GM19328 (cell line): ENCODE measurements at regions not wholly inside any gene's neighbourhood (a gene's known extent, or its start where the extent isn't known, plus 50 kb on each side); places are given as distances from the start of the nearest gene placed in this dataset.

Experiments used
- ATAC-seq: cut with Tn5 transposase; IDR thresholded peaks from one replicate; pipeline ENCODE4 v1.9.1; 2021; ENCODE audit warnings: mild to moderate bottlenecking, moderate library complexity; ENCODE audit not compliant: unreplicated experiment

DNA sequence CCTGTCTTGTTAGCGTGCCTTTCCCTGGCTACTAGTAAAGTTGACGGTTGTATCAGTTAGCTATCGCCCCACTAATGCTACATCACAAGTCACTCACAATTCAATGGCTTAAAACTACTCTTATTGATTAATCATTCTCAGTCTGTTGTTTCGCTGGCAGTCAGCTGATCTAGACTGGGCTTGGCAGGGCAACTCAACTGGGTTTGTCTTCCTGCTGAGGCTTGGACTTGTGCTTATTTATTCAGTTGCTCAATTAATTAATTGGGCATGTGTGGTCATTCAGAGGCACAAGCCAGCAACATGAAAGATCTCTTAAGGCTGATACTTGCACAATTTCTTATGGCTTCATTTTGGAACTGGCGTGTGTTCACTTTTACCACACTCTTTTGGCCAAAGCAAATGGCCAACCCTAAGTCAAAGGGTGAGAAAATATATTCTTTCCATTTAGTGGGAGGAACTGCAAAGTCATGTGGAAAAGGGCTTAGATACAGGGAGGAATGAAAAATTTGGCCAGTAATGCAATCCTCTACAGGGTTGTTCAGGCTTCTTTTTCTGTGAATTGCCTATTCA lies 333.5 kb downstream of the GPR37 start:
- no peak for ATAC-seq

DNA sequence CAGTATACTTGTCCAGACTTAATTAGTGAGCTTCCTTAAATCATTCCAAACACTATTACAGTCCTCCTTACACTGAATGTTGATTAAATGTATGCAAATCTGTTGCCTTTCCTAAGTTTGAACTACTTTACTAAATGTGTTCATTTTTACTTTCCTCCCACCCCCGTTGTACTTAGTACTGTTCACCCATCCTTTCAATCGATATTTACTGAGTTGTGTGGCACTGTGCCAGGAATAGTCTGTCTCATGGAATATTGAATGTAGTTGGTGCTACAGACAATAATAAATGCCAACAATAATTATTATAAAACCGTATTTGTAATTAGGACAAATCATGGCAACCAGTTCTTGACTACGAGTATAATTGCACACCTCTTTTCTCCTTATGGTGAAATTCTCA lies 335.7 kb downstream of the GPR37 start:
- ATAC-seq, result no peak

DNA sequence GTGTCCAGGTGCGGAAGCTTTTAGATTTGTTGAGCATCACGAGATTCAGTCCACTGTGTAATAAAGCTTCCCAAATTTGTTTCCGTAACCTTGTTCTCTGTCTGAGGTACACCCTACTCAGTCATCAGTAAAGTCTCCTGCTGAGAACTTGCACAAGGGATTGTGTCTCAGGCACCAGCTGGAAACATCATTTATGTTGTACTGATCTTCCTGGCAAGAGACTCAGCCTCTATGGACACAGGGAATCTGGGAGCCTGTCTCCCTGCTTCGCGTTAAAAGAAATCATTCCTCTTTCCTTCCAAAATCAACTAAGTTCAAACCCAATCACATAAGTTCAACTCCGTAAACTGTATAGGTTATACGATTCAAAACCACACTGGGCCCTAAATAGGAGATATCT lies 336.8 kb downstream of the GPR37 start:
- no peak for ATAC-seq

DNA sequence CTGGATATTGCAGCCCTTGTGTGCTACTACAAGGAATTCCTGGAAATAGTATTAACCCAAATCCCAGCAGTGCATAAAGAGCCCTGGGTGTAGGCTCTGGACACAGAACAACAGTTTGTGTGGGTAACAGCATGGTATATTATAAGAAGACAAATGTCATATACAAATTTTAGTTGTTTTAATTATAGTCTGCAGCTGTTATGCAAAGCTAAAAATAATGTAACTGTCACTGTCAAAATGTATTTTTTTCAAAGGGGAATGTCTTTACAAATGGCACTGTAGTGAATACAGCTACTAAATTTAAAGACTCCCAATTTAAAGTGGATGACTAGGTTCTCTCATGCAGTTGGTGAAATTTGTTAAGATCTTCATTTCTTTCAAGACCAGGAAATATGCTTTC lies 339.0 kb downstream of the GPR37 start:
- ATAC-seq, result no peak

GRCh38 chr7:124423863-124424262 lies 341.7 kb downstream of the GPR37 start:
- ATAC-seq, result no peak

GRCh38 chr7:124422081-124422480 lies 343.5 kb downstream of the GPR37 start:
- no peak for ATAC-seq

- ATAC-seq, result no peak
These were observed 345.2 kb downstream of the GPR37 start for GRCh38 chr7:124420367-124420766.

DNA sequence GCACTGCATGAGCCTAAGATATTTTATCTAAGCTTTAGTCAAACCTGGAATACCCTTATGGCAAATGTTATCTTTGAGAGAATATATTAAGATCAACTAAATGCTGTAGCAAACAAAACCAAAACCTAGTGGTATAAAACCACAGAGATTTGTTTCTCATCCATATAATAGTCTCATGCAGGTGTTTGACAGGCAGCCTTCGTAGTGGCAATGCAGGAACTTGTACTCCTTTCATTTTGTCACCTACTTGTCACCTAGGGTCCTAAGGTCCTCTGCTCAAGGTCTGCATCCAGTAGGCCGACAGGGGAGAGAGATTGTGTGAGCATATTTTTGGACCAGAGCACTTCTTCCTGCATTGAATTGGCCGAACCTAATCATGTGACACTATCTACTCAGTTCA lies 352.6 kb downstream of the GPR37 start:
- ATAC-seq, result no peak

GRCh38 chr7:124412531-124412930 lies 353.1 kb downstream of the GPR37 start:
- ATAC-seq, result no peak

DNA sequence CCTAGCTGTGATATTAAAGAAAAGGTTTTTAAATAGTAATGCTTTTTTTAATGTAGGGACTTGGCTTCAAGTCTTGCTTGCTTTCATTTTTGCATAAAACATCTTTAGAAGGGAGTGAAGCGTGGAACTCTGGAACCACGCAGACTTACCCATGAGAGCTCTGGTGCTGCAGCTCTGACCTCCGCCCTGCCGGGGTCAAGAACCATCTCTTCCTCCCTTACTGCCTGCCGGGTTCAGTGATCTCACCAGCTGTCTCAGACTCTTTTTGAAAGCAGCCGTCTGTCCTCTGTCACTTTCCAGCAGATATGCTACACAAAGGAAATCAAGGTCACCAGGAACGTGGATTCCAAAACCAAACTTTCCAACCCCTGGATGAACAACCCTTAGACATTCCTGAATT lies 353.8 kb downstream of the GPR37 start:
- ATAC-seq, result no peak

- ATAC-seq, result no peak
These were observed 362.0 kb downstream of the GPR37 start for GRCh38 chr7:124403587-124403986.

- no peak for ATAC-seq
These were observed 362.5 kb downstream of the GPR37 start for GRCh38 chr7:124403112-124403511.

DNA sequence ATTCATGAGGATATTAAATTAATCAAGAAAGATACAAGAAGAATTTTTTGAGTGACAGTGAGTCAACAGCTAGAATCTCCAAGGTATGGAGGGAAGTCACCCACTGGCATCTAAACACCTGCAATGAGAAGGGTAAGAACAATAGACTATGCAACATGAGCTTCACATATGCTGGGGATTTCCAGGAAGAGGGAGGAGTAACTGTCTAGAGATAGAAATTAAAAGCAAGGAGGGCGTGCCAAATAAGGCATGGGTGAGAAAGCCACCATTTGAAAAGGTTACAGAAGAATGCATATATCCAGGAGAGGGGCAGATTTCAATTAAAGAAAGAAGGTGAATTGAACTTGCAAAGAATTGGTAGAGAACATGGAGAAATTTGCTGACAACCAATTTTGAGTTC lies 365.7 kb downstream of the GPR37 start:
- ATAC-seq, result no peak

- no peak for ATAC-seq
These were observed 366.2 kb upstream of the TMEM229A start for GRCh38 chr7:124398937-124399552.

- no peak for ATAC-seq
These were observed 364.3 kb upstream of the TMEM229A start for GRCh38 chr7:124397134-124397533.

GRCh38 chr7:124390301-124390700 lies 357.4 kb upstream of the TMEM229A start:
- no peak for ATAC-seq

DNA sequence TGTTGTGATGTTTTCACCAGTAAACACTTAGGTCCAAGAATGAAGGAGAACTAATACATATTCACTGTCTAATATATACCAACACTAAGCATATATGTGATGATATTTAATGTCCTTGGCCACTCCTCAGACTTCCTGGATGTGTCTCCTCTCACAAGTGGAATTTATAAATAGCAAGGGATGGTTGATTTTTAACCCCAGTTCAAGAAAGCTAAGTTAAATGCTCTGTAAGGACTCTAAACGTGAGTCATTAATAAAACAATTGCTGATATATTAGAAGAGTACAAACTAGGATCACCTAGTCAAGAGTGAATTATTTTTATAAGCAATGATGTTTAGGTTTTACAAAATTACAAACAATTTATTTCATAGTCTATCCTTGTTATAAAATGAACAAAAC lies 355.9 kb upstream of the TMEM229A start:
- no peak for ATAC-seq

- ATAC-seq, result no peak
These were observed 354.2 kb upstream of the TMEM229A start for GRCh38 chr7:124387056-124387455.

DNA sequence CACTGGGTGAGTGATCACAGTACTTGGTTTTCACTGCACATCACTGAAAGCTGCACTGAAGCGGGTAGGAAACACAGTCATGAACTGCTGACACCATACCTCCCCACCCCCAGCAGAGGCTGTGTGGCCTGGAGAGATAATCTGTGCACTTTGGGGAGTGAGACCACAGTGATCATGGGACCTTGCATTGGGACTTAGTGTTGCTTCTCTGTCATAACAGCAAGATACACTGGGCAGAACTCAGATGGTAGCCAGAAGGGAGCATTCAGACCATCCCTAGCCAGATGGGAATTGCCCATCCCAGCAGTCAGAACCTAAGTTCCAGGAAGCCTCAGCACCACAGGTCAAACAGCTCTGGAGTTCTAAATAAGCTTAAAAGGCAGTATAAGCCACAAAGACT lies 346.4 kb upstream of the TMEM229A start:
- ATAC-seq, result no peak

- ATAC-seq, result no peak
These were observed 343.2 kb upstream of the TMEM229A start for GRCh38 chr7:124376111-124376510.

DNA sequence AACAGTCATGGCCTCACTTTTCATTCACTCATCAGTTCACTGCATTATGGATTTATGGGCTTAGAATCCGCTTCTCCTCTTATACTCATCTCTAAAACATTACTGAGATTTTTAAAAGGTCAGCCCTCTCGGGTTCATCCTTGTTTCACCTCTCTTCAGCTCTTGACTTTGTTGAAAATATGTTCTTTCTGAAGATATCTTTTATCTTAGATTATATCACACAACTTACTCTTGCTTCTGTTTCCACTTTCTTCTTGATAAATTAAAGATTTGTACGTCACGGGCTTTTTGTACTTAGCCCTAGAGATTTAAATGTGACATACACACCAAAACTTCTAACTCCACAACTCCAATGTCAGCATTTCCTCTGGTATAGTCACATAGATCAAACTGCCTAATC lies 342.5 kb upstream of the TMEM229A start:
- no peak for ATAC-seq

- no peak for ATAC-seq
These were observed 336.4 kb upstream of the TMEM229A start for GRCh38 chr7:124369310-124369709.

GRCh38 chr7:124366118-124366517 lies 333.3 kb upstream of the TMEM229A start:
- no peak for ATAC-seq
